ENCODE measurements at regions not wholly inside any gene's neighbourhood (a gene's known extent, or its start where the extent isn't known, plus 50 kb on each side); places are given as distances from the start of the nearest gene placed in this dataset.

GRCh38 chr13:59476366-59476765 lies 687.4 kb downstream of the DIAPH3 start:
- TF ChIP-seq, protein P1, sequence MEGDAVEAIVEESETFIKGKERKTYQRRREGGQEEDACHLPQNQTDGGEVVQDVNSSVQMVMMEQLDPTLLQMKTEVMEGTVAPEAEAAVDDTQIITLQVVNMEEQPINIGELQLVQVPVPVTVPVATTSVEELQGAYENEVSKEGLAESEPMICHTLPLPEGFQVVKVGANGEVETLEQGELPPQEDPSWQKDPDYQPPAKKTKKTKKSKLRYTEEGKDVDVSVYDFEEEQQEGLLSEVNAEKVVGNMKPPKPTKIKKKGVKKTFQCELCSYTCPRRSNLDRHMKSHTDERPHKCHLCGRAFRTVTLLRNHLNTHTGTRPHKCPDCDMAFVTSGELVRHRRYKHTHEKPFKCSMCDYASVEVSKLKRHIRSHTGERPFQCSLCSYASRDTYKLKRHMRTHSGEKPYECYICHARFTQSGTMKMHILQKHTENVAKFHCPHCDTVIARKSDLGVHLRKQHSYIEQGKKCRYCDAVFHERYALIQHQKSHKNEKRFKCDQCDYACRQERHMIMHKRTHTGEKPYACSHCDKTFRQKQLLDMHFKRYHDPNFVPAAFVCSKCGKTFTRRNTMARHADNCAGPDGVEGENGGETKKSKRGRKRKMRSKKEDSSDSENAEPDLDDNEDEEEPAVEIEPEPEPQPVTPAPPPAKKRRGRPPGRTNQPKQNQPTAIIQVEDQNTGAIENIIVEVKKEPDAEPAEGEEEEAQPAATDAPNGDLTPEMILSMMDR (IDR thresholded peaks at IDR 0.05) = no peak
- ATAC-seq (ENCODE audit: low FRiP score) (no peak), DNase-seq (ENCODE audit: low spot score) (no peak)

GRCh38 chr13:59477011-59477410 lies 686.7 kb downstream of the DIAPH3 start:
- no peak for DNase-seq (ENCODE audit: low spot score)
- TF ChIP-seq, protein P1 (IDR thresholded peaks at IDR 0.05) = no peak
- ATAC-seq (ENCODE audit: low FRiP score) = no peak

DNA sequence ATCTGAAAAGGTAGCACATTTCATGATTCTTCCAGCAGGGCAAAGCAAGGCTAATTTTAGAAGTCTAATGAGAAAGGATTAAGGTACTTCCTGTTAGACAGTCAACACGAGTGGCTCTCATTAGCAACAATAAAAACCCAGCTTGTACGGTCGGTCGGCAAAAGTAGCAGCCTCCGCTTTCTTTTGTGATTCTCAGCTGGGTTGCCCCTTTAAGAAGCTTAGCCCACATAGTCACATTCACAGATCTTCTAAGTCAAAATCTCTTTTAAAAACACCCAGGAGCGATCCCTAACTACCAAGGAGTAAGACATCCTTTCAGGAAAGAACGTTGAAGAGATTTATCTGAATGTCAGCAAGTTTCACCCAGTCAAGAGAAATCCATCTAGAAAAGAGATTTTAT lies 684.8 kb downstream of the DIAPH3 start:
- TF ChIP-seq, protein P1 (IDR thresholded peaks at IDR 0.05) = no peak
- ATAC-seq (ENCODE audit: low FRiP score) = no peak

DNA sequence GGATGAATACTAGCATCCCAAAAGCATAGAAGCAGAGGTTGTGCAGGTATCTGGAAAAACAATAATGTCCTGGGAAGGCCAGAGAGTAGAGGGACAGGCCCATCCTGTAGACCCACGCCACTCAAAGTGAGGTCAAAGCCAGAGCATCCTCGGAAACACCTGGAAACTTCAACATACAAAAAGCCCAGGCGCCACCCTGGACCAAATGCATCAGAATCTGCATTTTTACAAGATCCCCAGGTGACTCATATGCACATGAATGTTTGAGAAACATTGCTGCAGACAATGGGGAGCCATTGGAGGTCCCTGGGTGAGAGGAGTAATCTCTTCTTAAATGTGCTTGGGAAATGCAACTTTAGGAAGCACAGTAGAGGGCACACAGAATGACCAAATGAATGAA lies 684.1 kb downstream of the DIAPH3 start:
- DNase-seq (ENCODE audit: low spot score) (no peak), ATAC-seq (ENCODE audit: low FRiP score) (no peak)
- TF ChIP-seq, protein P1 (IDR thresholded peaks at IDR 0.05) = no peak

More for the DNA sequence above, 684.8 kb downstream of the DIAPH3 start:
- no peak for DNase-seq (ENCODE audit: low spot score)

- TF ChIP-seq, protein P1 (IDR thresholded peaks at IDR 0.05) = no peak
- no peak for ATAC-seq (ENCODE audit: low FRiP score)
- DNase-seq (ENCODE audit: low spot score) = no peak
These were observed 683.1 kb downstream of the DIAPH3 start for GRCh38 chr13:59480396-59481259.

DNA sequence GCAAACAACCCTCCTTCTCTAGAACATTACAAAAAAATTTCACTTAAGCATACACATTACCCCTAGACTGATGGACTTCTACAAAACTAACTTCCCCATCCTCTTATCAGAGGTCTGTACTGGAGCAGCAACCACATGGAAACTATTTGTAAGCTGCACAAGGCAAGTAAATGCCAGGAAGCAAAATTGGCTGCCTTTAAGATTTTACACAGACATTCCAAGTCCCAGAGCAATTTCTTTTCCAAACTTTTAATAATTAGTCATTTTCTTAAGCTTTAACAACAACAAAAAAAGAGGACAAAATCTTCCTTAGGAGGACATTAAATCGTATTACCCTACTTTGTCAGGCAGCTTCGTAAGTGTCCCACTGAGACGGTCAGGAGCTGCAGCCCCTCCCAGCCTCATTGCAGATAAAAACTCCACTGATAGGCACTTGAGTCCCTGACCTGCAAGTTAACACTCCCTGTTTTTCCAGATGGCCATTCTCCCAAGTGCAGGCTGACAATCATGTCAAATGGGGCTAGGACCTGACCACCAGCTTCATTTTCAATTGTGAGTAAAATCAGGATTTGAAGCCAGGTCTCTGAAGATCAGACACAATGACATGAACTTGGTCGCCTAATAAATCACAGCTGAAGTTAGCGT lies 680.1 kb downstream of the DIAPH3 start:
- no peak for ATAC-seq (ENCODE audit: low FRiP score)
- DNase-seq (ENCODE audit: low spot score) = no peak
- TF ChIP-seq, protein P1 (IDR thresholded peaks at IDR 0.05) = no peak
